ENCODE measurements at regions not wholly inside any gene's neighbourhood (a gene's known extent, or its start where the extent isn't known, plus 50 kb on each side); places are given as distances from the start of the nearest gene placed in this dataset.

DNA sequence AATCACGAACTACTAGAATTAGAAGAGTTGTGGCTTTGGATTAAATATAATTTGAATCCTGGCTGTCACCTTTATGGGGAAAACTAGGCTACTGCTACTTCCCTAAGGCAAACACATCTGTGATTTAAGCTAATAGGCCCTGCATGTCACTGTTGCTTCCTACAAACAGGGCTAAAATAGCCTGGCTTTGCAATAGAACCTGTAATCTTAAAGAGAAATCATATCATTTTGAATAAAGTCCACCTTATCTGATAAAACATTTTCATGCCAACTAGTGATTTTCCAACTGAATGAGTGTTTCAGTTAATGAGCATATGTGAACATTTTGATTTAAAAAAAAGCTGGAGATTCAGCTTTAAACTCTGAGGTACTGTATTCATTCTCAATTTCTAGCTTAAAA is 208.0 kb downstream of the GPR37 start:
- Histone ChIP-seq H3K36me3 (no peaks in the 10 kb centered on the region), H3K27ac (replicated peaks in 1 of 4) (no peak overlapping the region), H3K9me3 (no peaks in the 10 kb centered on the region), H3K4me3 (no peak overlapping the region), H3K27me3 (no peaks in the 10 kb centered on the region), H3K4me1 (no peaks in the 10 kb centered on the region)
- WGBS: 90% methylated on average over 1 of the region's 1 CpG
- intact Hi-C loops (cut with DNase I): no loop called here
- no peak for TF ChIP-seq EP300 (IDR thresholded peaks at IDR 0.05)
- no peak for TF ChIP-seq POLR2AphosphoS5 (IDR thresholded peaks at IDR 0.05)
- DNase-seq (ENCODE audit: extremely low spot score): no peak

DNA sequence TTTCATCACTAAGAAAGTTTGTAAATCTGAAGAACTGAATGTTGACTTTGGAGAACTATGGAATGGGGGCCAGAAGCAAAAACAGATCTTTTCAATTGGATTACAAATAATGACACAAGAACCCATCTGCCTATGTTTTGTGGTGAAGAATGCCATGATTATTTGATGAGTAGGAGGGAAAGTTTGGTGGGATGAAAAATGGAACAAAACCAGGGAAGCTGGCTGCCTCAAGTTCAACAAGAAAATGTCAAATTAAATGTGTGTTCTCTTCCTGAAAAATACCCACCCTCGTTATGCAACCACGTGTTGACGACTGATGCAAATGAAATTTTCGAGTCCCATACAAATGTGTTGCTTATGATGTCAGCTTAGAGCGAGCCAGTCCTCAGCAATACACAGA is 208.5 kb downstream of the GPR37 start:
- Histone ChIP-seq H3K36me3 (no peaks in the 10 kb centered on the region), H3K27ac (replicated peaks in 1 of 4) (no peak overlapping the region), H3K4me3 (no peak overlapping the region), H3K27me3 (no peaks in the 10 kb centered on the region), H3K4me1 (no peaks in the 10 kb centered on the region), H3K9me3 (no peaks in the 10 kb centered on the region)
- DNase-seq (ENCODE audit: extremely low spot score): no peak
- TF ChIP-seq EP300 (IDR thresholded peaks at IDR 0.05): no peak
- intact Hi-C loops (cut with DNase I): no loop called here
- 68% methylated on average over 5 of the region's 5 CpGs for WGBS

DNA sequence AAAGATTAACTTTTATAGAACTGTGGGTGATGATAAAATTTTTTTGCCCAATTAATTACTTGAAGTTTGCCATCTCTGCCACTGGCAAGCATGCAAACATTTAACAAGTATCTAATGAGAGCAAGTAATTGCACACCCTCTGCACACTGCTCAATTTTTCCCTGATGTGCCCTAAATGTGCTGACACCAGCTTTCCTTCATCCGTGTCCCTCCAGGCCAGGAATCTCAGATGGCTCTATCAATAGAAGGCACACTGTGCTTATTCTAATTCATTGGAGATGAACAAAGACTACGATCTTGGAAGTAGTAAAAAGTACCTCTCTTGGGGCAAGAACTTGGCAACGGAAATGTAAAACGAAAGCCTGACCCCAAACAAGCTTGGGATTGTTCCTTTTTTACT is 212.1 kb downstream of the GPR37 start:
- intact Hi-C loops (cut with DNase I): no loop called here

DNA sequence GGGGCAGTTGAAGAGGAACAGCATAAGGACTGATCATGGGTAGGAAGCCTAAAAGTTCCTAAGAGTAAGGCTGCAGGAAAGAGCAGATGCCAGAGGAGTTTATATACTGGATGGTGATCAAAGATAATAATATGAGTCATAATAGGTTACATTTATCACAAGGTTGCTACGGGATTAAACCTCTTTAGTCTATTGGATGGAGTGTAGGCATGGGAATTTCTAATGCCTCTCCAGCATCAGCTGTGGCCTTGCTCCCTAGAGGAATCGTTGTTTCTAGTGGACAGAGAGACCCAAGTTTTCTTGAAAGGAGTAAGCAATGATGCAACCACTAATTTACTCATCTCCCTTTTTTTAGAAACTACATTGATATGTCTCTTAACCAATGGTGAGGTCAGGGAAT is 213.4 kb downstream of the GPR37 start:
- no peak overlapping the region for H3K4me3 ChIP-seq
- 48% methylated on average over 2 of the region's 2 CpGs for WGBS

More for the DNA sequence above, 212.1 kb downstream of the GPR37 start:
- TF ChIP-seq POLR2A (IDR thresholded peaks at IDR 0.05; ENCODE audit: low read depth) (no peak), EP300 (IDR thresholded peaks at IDR 0.05) (no peak), POLR2AphosphoS5 (IDR thresholded peaks at IDR 0.05) (no peak)
- TF ChIP-seq, protein P1, sequence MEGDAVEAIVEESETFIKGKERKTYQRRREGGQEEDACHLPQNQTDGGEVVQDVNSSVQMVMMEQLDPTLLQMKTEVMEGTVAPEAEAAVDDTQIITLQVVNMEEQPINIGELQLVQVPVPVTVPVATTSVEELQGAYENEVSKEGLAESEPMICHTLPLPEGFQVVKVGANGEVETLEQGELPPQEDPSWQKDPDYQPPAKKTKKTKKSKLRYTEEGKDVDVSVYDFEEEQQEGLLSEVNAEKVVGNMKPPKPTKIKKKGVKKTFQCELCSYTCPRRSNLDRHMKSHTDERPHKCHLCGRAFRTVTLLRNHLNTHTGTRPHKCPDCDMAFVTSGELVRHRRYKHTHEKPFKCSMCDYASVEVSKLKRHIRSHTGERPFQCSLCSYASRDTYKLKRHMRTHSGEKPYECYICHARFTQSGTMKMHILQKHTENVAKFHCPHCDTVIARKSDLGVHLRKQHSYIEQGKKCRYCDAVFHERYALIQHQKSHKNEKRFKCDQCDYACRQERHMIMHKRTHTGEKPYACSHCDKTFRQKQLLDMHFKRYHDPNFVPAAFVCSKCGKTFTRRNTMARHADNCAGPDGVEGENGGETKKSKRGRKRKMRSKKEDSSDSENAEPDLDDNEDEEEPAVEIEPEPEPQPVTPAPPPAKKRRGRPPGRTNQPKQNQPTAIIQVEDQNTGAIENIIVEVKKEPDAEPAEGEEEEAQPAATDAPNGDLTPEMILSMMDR (IDR thresholded peaks at IDR 0.05): no peak
- no peaks in the 10 kb centered on the region for H3K36me3 ChIP-seq
- H3K4me3 ChIP-seq: no peak overlapping the region
- H3K27ac ChIP-seq (replicated peaks in 1 of 4): no peak overlapping the region
- DNase-seq (ENCODE audit: extremely low spot score): no peak
- no peaks in the 10 kb centered on the region for H3K9me3 ChIP-seq
- 82% methylated on average over 4 of the region's 4 CpGs for WGBS
- no peaks in the 10 kb centered on the region for H3K4me1 ChIP-seq
- no peaks in the 10 kb centered on the region for H3K27me3 ChIP-seq

DNA sequence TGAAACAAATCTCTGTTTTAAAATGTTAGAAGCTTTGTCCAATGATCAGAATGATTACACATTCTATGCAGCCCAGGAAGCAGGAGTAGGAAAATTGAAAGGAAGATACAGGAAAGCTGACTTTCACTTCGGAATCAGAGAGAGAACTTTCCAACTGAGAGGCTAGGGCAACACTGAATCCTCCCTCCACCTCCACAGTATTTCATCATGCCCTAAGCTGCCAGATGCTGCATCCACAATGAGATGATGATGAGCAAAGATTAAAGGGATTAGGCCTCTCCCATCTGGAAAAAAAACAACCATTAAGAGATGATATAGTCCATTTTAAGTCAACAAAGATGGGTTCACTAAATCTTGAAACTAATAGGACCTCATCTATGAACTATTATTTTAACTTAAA is 215.6 kb downstream of the GPR37 start:
- intact Hi-C loops (cut with DNase I): no loop called here
- WGBS: 63% methylated on average over 1 of the region's 1 CpG
- H3K36me3 ChIP-seq: no peaks in the 10 kb centered on the region
- DNase-seq (ENCODE audit: extremely low spot score): no peak
- H3K27me3 ChIP-seq: no peaks in the 10 kb centered on the region
- H3K27ac ChIP-seq (replicated peaks in 1 of 4): no peak overlapping the region
- no peak for TF ChIP-seq POLR2AphosphoS5 (IDR thresholded peaks at IDR 0.05)
- TF ChIP-seq POLR2A (IDR thresholded peaks at IDR 0.05; ENCODE audit: low read depth): no peak
- no peak for TF ChIP-seq EP300 (IDR thresholded peaks at IDR 0.05)
- TF ChIP-seq, protein P1 (IDR thresholded peaks at IDR 0.05): no peak
- H3K9me3 ChIP-seq: no peaks in the 10 kb centered on the region
- H3K4me3 ChIP-seq: no peak overlapping the region
- no peaks in the 10 kb centered on the region for H3K4me1 ChIP-seq

More for the DNA sequence above, 213.4 kb downstream of the GPR37 start:
- no peak for DNase-seq (ENCODE audit: extremely low spot score)
- Histone ChIP-seq H3K9me3 (no peaks in the 10 kb centered on the region), H3K36me3 (no peaks in the 10 kb centered on the region), H3K27ac (replicated peaks in 1 of 4) (no peak overlapping the region), H3K4me1 (no peaks in the 10 kb centered on the region), H3K27me3 (no peaks in the 10 kb centered on the region)
- intact Hi-C loops (cut with DNase I): no loop called here
- TF ChIP-seq POLR2A (IDR thresholded peaks at IDR 0.05; ENCODE audit: low read depth) (no peak), POLR2AphosphoS5 (IDR thresholded peaks at IDR 0.05) (no peak), EP300 (IDR thresholded peaks at IDR 0.05) (no peak)
- TF ChIP-seq, protein P1 (IDR thresholded peaks at IDR 0.05): no peak

DNA sequence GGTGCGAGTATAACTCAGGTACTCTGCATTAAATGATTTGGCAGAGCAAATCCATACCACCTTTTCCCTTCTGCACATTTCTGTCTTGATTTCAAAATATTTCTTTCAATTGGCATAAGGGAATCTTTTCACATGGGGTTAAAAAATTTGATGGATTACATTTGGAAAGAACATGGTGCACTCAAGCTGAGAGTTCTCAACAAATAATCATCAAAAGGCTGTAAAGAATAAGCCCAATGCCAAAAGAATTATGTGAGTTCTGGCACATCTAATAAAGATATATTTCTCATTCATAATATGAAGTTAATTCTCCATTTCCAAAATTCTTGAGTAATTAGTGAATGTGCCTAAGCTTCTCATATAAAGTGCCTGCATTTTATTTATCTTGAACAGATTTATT is 223.1 kb downstream of the GPR37 start:
- 84% methylated on average over 1 of the region's 1 CpG for WGBS
- no peaks in the 10 kb centered on the region for H3K9me3 ChIP-seq
- H3K27ac ChIP-seq (replicated peaks in 1 of 4): no peak overlapping the region
- no peaks in the 10 kb centered on the region for H3K4me1 ChIP-seq
- no peak for DNase-seq (ENCODE audit: extremely low spot score)
- TF ChIP-seq, protein P1 (IDR thresholded peaks at IDR 0.05): no peak
- TF ChIP-seq POLR2A (IDR thresholded peaks at IDR 0.05; ENCODE audit: low read depth) (no peak), EP300 (IDR thresholded peaks at IDR 0.05) (no peak), POLR2AphosphoS5 (IDR thresholded peaks at IDR 0.05) (no peak)
- H3K27me3 ChIP-seq: no peaks in the 10 kb centered on the region
- intact Hi-C loops (cut with DNase I): no loop called here
- H3K36me3 ChIP-seq: no peaks in the 10 kb centered on the region
- H3K4me3 ChIP-seq: no peak overlapping the region
